Calu3 (cell line): ENCODE measurements at regions not wholly inside any gene's neighbourhood (a gene's known extent, or its start where the extent isn't known, plus 50 kb on each side); places are given as distances from the start of the nearest gene placed in this dataset.

Experiments used
- BruUV-seq: library from RNA; stranded (reverse); fragments of 400-500 nt; replicated peaks from 2 replicates; lab custom pipeline; 2021; lab: Mats Ljungman, UMichigan
- CTCF ChIA-PET: fragments of 300-600 bp; sonication (Branson Sonifier 250); formaldehyde crosslinking; loops from one replicate; lab custom pipeline; 2022; ENCODE audit warnings: antibody characterized with exemption; lab: Charles Lee
- DNase-seq: peaks from one replicate; pipeline ENCODE4 v3.0.0; 2022
- H3K27ac Mint-ChIP-seq: one replicate; pipeline ENCODE4 v1.8.0; 2022; ENCODE audit warnings: mixed read lengths; ENCODE audit not compliant: unreplicated experiment
- H3K27me3 Mint-ChIP-seq: one replicate; pipeline ENCODE4 v1.8.0; 2022; ENCODE audit warnings: mixed read lengths; ENCODE audit not compliant: unreplicated experiment
- H3K36me3 Mint-ChIP-seq: one replicate; pipeline ENCODE4 v1.8.0; 2022; ENCODE audit warnings: mild to moderate bottlenecking, moderate library complexity, mixed read lengths; ENCODE audit not compliant: insufficient read depth, unreplicated experiment
- H3K4me1 Mint-ChIP-seq: one replicate; pipeline ENCODE4 v1.8.0; 2022; ENCODE audit warnings: mild to moderate bottlenecking, low read depth, mixed read lengths; ENCODE audit not compliant: unreplicated experiment
- H3K4me3 Mint-ChIP-seq: one replicate; pipeline ENCODE4 v1.8.0; 2022; ENCODE audit warnings: mild to moderate bottlenecking, low read depth, moderate library complexity, mixed read lengths; ENCODE audit not compliant: unreplicated experiment
- H3K9me3 Mint-ChIP-seq: one replicate; pipeline ENCODE4 v1.8.0; 2022; ENCODE audit warnings: low read depth, mixed read lengths; ENCODE audit not compliant: unreplicated experiment
- CTCF ChIP-seq: fragments of 200-600 bp; IDR thresholded peaks from one replicate; pipeline ENCODE4 v1.8.0; 2022; ENCODE audit warnings: antibody characterized with exemption; ENCODE audit not compliant: unreplicated experiment
- intact Hi-C: fragments of 100-400 bp; cut with micrococcal nuclease; formaldehyde crosslinking; loops from one replicate; pipeline ENCODE4 v1.10.0; 2022; ENCODE audit not compliant: unreplicated experiment

- no peak overlapping the region for H3K4me3 Mint-ChIP-seq
Measured at GRCh38 chr2:78682781-78683180, 342.7 kb upstream of the REG3G start.

GRCh38 chr2:78686625-78687153, 338.8 kb upstream of the REG3G start:
- peaks cover 12% of the 10 kb centered on the region for H3K9me3 Mint-ChIP-seq
- TF ChIP-seq CTCF = no peak
- CTCF ChIA-PET = no interaction called here
- DNase-seq = no peak
- H3K27me3 Mint-ChIP-seq = no peaks in the 10 kb centered on the region
- H3K4me3 Mint-ChIP-seq = no peak overlapping the region
- H3K27ac Mint-ChIP-seq = no peak overlapping the region
- H3K36me3 Mint-ChIP-seq = no peaks in the 10 kb centered on the region
- H3K4me1 Mint-ChIP-seq = no peaks in the 10 kb centered on the region
- no TSS peak for BruUV-seq
- intact Hi-C loops = no loop called here

More at GRCh38 chr2:78682781-78683180, 342.7 kb upstream of the REG3G start:
- CTCF ChIA-PET = no interaction called here
- no peak for DNase-seq
- intact Hi-C loops = no loop called here
- Mint-ChIP-seq H3K4me1 (no peaks in the 10 kb centered on the region), H3K9me3 (peaks cover 15% of the 10 kb centered on the region), H3K27me3 (no peaks in the 10 kb centered on the region), H3K27ac (no peak overlapping the region), H3K36me3 (no peaks in the 10 kb centered on the region)
- TF ChIP-seq CTCF = no peak
- no TSS peak for BruUV-seq

- no peaks in the 10 kb centered on the region for H3K27me3 Mint-ChIP-seq
- DNase-seq = no peak
- H3K4me1 Mint-ChIP-seq = no peaks in the 10 kb centered on the region
- CTCF ChIA-PET = no interaction called here
- BruUV-seq = no TSS peak
- no peak overlapping the region for H3K27ac Mint-ChIP-seq
- intact Hi-C loops = no loop called here
- H3K36me3 Mint-ChIP-seq = no peaks in the 10 kb centered on the region
- no peak for TF ChIP-seq CTCF
- peaks cover 6% of the 10 kb centered on the region for H3K9me3 Mint-ChIP-seq
- no peak overlapping the region for H3K4me3 Mint-ChIP-seq
Measured at GRCh38 chr2:78699696-78700095, 325.8 kb upstream of the REG3G start.

GRCh38 chr2:78701546-78701945, 324.0 kb upstream of the REG3G start:
- Mint-ChIP-seq H3K36me3 (no peaks in the 10 kb centered on the region), H3K9me3 (peaks cover 6% of the 10 kb centered on the region), H3K4me1 (no peaks in the 10 kb centered on the region), H3K27me3 (no peaks in the 10 kb centered on the region), H3K4me3 (no peak overlapping the region), H3K27ac (no peak overlapping the region)
- DNase-seq = no peak
- TF ChIP-seq CTCF = no peak
- CTCF ChIA-PET = no interaction called here
- BruUV-seq = no TSS peak
- intact Hi-C loops = no loop called here
